OCI-LY3 (cell line): ENCODE measurements at regions not wholly inside any gene's neighbourhood (a gene's known extent, or its start where the extent isn't known, plus 50 kb on each side); places are given as distances from the start of the nearest gene placed in this dataset.

Experiments
- EZH2phosphoT487 ChIP-seq: fragments of 200-600 bp; shearing (Covaris generic); IDR thresholded peaks from 2 replicates; pipeline ENCODE4 v1.6.1; 2018; ENCODE audit warnings: antibody characterized with exemption, mixed run types, low read depth
- TF ChIP-seq, protein P1 (sequence below): fragments of 200-600, 300-600 bp; sonication (generic); IDR thresholded peaks from 2 replicates; pipeline ENCODE4 v1.5.1; 2014; ENCODE audit warnings: antibody characterized with exemption, low read length, low read depth

DNA sequence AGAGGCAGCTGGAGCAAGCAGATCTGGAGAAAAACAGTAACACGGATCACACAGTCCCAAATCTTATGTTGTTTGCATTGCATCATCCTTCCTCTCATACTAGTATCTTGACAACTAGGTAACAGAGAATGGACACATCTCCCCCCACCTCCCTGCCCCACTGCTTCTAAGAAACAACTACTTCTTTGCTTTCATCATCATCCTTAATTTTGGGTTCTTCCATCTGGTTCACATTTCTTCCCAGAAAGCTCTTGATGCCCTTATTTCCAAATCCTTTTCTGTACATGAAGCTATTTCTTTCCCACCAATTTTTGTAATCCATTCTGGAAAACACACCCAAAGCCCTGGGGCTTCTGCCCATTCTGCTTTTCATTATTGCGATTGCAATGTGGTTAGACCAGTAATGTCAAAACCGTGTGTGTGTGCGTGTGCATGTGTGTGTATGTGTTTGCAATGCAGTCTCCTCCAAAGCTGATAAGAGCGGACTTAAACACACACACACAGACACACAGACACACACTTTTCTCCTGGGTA is 254.7 kb upstream of the SLC30A5 start:
- TF ChIP-seq, protein P1, sequence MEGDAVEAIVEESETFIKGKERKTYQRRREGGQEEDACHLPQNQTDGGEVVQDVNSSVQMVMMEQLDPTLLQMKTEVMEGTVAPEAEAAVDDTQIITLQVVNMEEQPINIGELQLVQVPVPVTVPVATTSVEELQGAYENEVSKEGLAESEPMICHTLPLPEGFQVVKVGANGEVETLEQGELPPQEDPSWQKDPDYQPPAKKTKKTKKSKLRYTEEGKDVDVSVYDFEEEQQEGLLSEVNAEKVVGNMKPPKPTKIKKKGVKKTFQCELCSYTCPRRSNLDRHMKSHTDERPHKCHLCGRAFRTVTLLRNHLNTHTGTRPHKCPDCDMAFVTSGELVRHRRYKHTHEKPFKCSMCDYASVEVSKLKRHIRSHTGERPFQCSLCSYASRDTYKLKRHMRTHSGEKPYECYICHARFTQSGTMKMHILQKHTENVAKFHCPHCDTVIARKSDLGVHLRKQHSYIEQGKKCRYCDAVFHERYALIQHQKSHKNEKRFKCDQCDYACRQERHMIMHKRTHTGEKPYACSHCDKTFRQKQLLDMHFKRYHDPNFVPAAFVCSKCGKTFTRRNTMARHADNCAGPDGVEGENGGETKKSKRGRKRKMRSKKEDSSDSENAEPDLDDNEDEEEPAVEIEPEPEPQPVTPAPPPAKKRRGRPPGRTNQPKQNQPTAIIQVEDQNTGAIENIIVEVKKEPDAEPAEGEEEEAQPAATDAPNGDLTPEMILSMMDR = no peak
- no peak for TF ChIP-seq EZH2phosphoT487
